ENCODE measurements at regions not wholly inside any gene's neighbourhood (a gene's known extent, or its start where the extent isn't known, plus 50 kb on each side); places are given as distances from the start of the nearest gene placed in this dataset.

- no peak for TF ChIP-seq EZH2phosphoT487 (IDR thresholded peaks at IDR 0.05; ENCODE audit: low read depth)
- no peak for TF ChIP-seq CTCF (IDR thresholded peaks at IDR 0.05; ENCODE audit: low read depth, low read length)
Observed at GRCh38 chr11:131297441-131297840, 73.0 kb upstream of the NTM start.

Data from OCI-LY3 (cell line).